HepG2 (cell line): ENCODE measurements at regions not wholly inside any gene's neighbourhood (a gene's known extent, or its start where the extent isn't known, plus 50 kb on each side); places are given as distances from the start of the nearest gene placed in this dataset.

Experiments
- ATAC-seq: fragments of 200-7000 bp; cut with Tn5 transposase; 3 replicates; pipeline ENCODE4 v1.9.1; 2020; ENCODE audit warnings: mild to moderate bottlenecking, moderate library complexity
- BruUV-seq: library from RNA; stranded (reverse); fragments of 400-500 nt; replicated peaks from 2 replicates; lab custom pipeline; 2021; lab: Mats Ljungman, UMichigan
- CTCF ChIA-PET: fragments of 300-600 bp; formaldehyde crosslinking; extraction: SDS; loops from one replicate; lab custom pipeline; 2021; ENCODE audit warnings: low total read pairs, inconsistent platforms, low intra/inter-chr PET ratio; lab: Yijun Ruan, JAX
- POLR2A ChIA-PET: fragments of 350-600 bp; sonication (Branson Sonifier 250); formaldehyde crosslinking; loops from one replicate; lab custom pipeline; 2020; ENCODE audit warnings: antibody characterized with exemption, inconsistent platforms; lab: Yijun Ruan, JAX
- DNase-seq: peaks from one replicate; pipeline ENCODE4 v3.0.0-alpha.2; 2015; ENCODE audit warnings: low spot score
- FAIRE-seq: peaks from 3 replicates; lab custom pipeline; 2011; peaks lifted over from hg19 to GRCh38; lab: Jason Lieb, UNC
- H2AFZ ChIP-seq: one replicate; pipeline ENCODE4 v1.6.1; 2011; ENCODE audit warnings: low read length, inconsistent platforms
- H3K27ac ChIP-seq: fragments of 300-600 bp; 3 replicates; pipeline ENCODE4 v1.8.0; 2011; ENCODE audit warnings: mixed run types, mild to moderate bottlenecking, mixed read lengths, low read length, inconsistent platforms; ENCODE audit not compliant: insufficient read depth; ENCODE audit errors: extremely low read length
- H3K27me3 ChIP-seq, 2 experiments: fragments of 200-600 bp in 1 of 2; 2 replicates in 1 of 2; 3 replicates in 1 of 2; pipeline versions ENCODE4 v1.6.0 to v1.8.0; 2011; ENCODE audit warnings: low read length in 2 of 2, mild to moderate bottlenecking in 2 of 2, moderate library complexity in 2 of 2, inconsistent platforms in 1 of 2; ENCODE audit not compliant: insufficient read depth in 2 of 2, control insufficient read depth in 1 of 2
- H3K36me3 ChIP-seq, 2 experiments: fragments of 200-600 bp in 1 of 2; replicated peaks in 1 of 2; 2 replicates in 1 of 2; 3 replicates in 1 of 2; pipeline versions ENCODE4 v1.5.1 to v1.8.0; 2011; ENCODE audit warnings: low read length in 2 of 2, inconsistent platforms in 1 of 2; ENCODE audit not compliant: insufficient read depth in 2 of 2, control insufficient read depth in 1 of 2
- H3K4me1 ChIP-seq: 2 replicates; pipeline ENCODE4 v1.5.1; 2012; ENCODE audit warnings: low read length, inconsistent platforms; ENCODE audit not compliant: insufficient read depth
- H3K4me2 ChIP-seq: 2 replicates; pipeline ENCODE4 v1.6.0; 2011; ENCODE audit warnings: low read depth, low read length, inconsistent platforms
- H3K4me3 ChIP-seq, 3 experiments: fragments of 200-600 bp in 1 of 3; sonication (generic), shearing (Covaris generic) in 1 of 3; replicated peaks in 1 of 3; 2 replicates each; pipeline ENCODE4 v1.5.1; 2011 to 2016; ENCODE audit warnings: low read length in 3 of 3, inconsistent platforms in 2 of 3, low read depth in 2 of 3, mild to moderate bottlenecking in 2 of 3, control low read depth in 1 of 3, mixed read lengths in 1 of 3; ENCODE audit not compliant: insufficient read depth in 1 of 3
- H3K79me2 ChIP-seq: one replicate; pipeline ENCODE4 v1.6.1; 2011; ENCODE audit warnings: low read length, inconsistent platforms; ENCODE audit not compliant: insufficient read depth
- H3K9ac ChIP-seq: 2 replicates; pipeline ENCODE4 v1.6.0; 2011; ENCODE audit warnings: mild to moderate bottlenecking, low read depth, low read length, inconsistent platforms; ENCODE audit not compliant: insufficient read depth
- H3K9me3 ChIP-seq: 2 replicates; pipeline ENCODE4 v1.5.1; 2012; ENCODE audit warnings: mild to moderate bottlenecking, low read length
- H4K20me1 ChIP-seq: 2 replicates; pipeline ENCODE4 v1.6.0; 2011; ENCODE audit warnings: inconsistent platforms, mild to moderate bottlenecking, low read length, moderate library complexity; ENCODE audit not compliant: insufficient read depth
- CBX1 ChIP-seq: IDR thresholded peaks from one replicate; pipeline ENCODE4 v1.6.1; 2016; ENCODE audit warnings: antibody characterized with exemption, low read depth
- HNF4A ChIP-seq: sonication (generic); formaldehyde crosslinking; IDR thresholded peaks from 2 replicates; pipeline ENCODE4 v1.4.0; 2020; ENCODE audit warnings: missing genetic modification reagents
- HNRNPL ChIP-seq: fragments of 200-400 bp; formaldehyde crosslinking; IDR thresholded peaks from 2 replicates; pipeline ENCODE4 v1.6.1; 2017; ENCODE audit warnings: mild to moderate bottlenecking, low read depth, low read length
- TEF ChIP-seq: sonication (generic); formaldehyde crosslinking; IDR thresholded peaks from 2 replicates; pipeline ENCODE4 v1.5.0; 2020; ENCODE audit warnings: missing genetic modification reagents
- ZBTB43 ChIP-seq: sonication (generic); formaldehyde crosslinking; conservative IDR thresholded peaks from 2 replicates; pipeline ENCODE4 v1.4.0; 2020; ENCODE audit warnings: missing genetic modification reagents
- ZKSCAN5 ChIP-seq: sonication (generic); formaldehyde crosslinking; IDR thresholded peaks from 2 replicates; pipeline ENCODE4 v1.5.1; 2020; ENCODE audit warnings: mild to moderate bottlenecking, missing genetic modification reagents
- ZNF282 ChIP-seq: fragments of 450-650 bp; IDR thresholded peaks from 2 replicates; pipeline ENCODE4 v1.6.1; 2018; ENCODE audit not compliant: partially characterized antibody
- ZNF407 ChIP-seq: sonication (generic); formaldehyde crosslinking; IDR thresholded peaks from one replicate; pipeline ENCODE4 v1.5.1; 2020; ENCODE audit warnings: mild to moderate bottlenecking, missing genetic modification reagents; ENCODE audit errors: not compliant biosample characterization
- ZNF790 ChIP-seq: sonication (generic); formaldehyde crosslinking; IDR thresholded peaks from 2 replicates; pipeline ENCODE4 v1.8.0; 2022; ENCODE audit warnings: missing genetic modification reagents, mild to moderate bottlenecking, borderline replicate concordance
- WGBS: methylation state at CpG from one replicate; pipeline ENCODE4 v1.1.6; 2017; ENCODE audit warnings: low lambda C conversion rate; 5-methylcytosine and 5-hydroxymethylcytosine counted together
- in situ Hi-C: cut with HindIII; loops from 2 replicates; pipeline ENCODE4 v1.10.0; 2017; ENCODE audit warnings: low pct_unique_long_range_greater_than_20kb; ENCODE audit not compliant: extremely low pct_ligation_motif_present
- intact Hi-C: fragments of 100-400 bp; cut with micrococcal nuclease; formaldehyde crosslinking; loops from one replicate; pipeline ENCODE4 v1.10.0; 2022; ENCODE audit not compliant: unreplicated experiment

GRCh38 chr3:28575746-28576613, 227.4 kb upstream of the AZI2 start:
- Histone ChIP-seq H3K4me1 (no peaks in the 10 kb centered on the region), H4K20me1 (no peaks in the 10 kb centered on the region), H3K27ac (no peak overlapping the region), H3K9me3 (no peaks in the 10 kb centered on the region), H3K27me3 (peaks cover 1 to 14% of the 10 kb centered on the region in 2 experiments; a peak in 2 of 5 replicates), H3K36me3 (no peaks in the 10 kb centered on the region), H3K4me3 (no peak overlapping the region), H2AFZ (no peak overlapping the region), H3K4me2 (no peak overlapping the region), H3K9ac (no peak overlapping the region), H3K79me2 (no peaks in the 10 kb centered on the region)
- BruUV-seq: no TSS peak
- ChIA-PET CTCF (no interaction called here), POLR2A (no interaction called here)
- ATAC-seq (peak; percentile 47; the same call in 2 of the 3 replicates), DNase-seq (no peak), FAIRE-seq (no peak)
- in situ Hi-C loops: no loop called here
- 32% methylated on average over 26 of the region's 75 CpGs for WGBS
- intact Hi-C loops: no loop called here
- no peak for TF ChIP-seq HNRNPL
- TF ChIP-seq ZNF282: no peak
- no peak for TF ChIP-seq TEF (CRISPR knock-in tag)
- TF ChIP-seq ZNF407: no peak
- TF ChIP-seq ZKSCAN5 (CRISPR knock-in tag): no peak
- no peak for TF ChIP-seq HNF4A (CRISPR knock-in tag)
- TF ChIP-seq ZNF790 (CRISPR knock-in tag): no peak
- no peak for TF ChIP-seq ZBTB43 (CRISPR knock-in tag)
- no peak for TF ChIP-seq CBX1
